ENCODE measurements at regions not wholly inside any gene's neighbourhood (a gene's known extent, or its start where the extent isn't known, plus 50 kb on each side); places are given as distances from the start of the nearest gene placed in this dataset.

DNA sequence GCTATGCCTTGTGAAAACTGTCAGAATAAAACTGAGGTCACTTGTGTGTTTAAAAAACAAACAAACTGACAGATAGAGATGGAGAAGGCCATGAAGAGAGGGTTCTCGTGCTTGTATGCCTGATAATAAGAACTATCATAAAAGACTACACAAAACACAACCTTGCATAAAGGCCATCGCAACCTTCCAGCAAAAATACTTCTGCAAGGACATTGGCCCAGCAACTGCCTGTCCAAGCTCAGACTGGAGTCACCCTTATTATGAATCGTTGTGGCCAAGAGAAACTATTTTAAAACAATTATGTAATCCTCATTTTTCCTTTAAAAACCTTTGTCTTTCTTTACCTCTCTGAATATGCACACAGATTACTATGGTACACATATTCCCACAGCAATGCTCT lies 93.0 kb upstream of the SMLR1 start:
- TF ChIP-seq CTCF (IDR thresholded peaks at IDR 0.05) (no peak), POLR2A (IDR thresholded peaks at IDR 0.05) (no peak)

Data from prostate gland (tissue), 2 donors.